ENCODE measurements at regions not wholly inside any gene's neighbourhood (a gene's known extent, or its start where the extent isn't known, plus 50 kb on each side); places are given as distances from the start of the nearest gene placed in this dataset.

DNA sequence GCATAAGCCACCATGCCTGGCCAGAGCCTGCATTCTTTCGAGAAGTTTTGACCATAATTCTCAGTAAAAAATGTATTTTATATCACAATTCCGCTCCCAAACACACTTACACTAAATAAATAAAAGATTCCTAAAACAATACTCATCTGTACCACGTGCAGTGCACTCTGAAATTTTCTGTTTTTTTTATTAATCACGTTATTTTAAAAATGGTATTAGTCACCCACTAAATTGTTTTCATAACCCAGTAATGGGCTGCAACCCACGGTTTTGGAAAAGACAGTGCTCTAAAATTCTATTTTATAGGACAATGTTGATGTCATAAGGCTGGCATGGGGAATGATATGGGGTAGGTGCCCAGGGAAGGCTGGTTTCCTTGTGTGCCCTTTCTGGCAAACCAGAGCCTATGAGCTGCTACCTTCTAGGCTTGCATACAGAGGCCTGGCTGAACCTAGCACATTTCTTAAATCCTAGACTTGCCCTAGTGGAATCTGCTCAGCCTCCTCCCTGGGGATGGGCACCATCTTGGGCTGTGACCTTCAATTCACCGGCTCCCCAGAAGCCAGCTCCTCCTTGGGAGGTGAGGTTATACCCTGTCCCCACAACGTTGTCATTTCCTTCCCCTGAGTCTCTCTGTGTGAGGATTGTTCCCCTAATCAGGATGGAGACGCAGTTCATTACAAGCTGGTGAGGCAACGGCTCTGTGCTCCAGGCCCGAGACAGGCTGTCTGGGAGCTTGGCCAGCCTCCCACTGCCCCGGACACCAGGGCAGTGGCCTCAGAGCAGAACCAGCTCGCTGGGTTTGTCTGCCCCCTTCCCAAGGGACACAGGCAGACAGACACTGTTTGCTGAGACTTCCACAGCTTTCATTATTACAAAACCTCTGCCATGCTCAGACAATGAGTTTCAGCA lies 116.5 kb upstream of the NAV2 start:
- TF ChIP-seq, protein P1, sequence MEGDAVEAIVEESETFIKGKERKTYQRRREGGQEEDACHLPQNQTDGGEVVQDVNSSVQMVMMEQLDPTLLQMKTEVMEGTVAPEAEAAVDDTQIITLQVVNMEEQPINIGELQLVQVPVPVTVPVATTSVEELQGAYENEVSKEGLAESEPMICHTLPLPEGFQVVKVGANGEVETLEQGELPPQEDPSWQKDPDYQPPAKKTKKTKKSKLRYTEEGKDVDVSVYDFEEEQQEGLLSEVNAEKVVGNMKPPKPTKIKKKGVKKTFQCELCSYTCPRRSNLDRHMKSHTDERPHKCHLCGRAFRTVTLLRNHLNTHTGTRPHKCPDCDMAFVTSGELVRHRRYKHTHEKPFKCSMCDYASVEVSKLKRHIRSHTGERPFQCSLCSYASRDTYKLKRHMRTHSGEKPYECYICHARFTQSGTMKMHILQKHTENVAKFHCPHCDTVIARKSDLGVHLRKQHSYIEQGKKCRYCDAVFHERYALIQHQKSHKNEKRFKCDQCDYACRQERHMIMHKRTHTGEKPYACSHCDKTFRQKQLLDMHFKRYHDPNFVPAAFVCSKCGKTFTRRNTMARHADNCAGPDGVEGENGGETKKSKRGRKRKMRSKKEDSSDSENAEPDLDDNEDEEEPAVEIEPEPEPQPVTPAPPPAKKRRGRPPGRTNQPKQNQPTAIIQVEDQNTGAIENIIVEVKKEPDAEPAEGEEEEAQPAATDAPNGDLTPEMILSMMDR (IDR thresholded peaks at IDR 0.05): no peak
- TF ChIP-seq POLR2A (IDR thresholded peaks at IDR 0.05): no peak
- no peak for TF ChIP-seq POLR2AphosphoS5 (IDR thresholded peaks at IDR 0.05)

Data from breast epithelium (tissue), 3 donors.